ENCODE measurements at regions not wholly inside any gene's neighbourhood (a gene's known extent, or its start where the extent isn't known, plus 50 kb on each side); places are given as distances from the start of the nearest gene placed in this dataset.
"Not testable (repeated sequence)": the region's sequence is repeated elsewhere in the genome, so short reads cannot be mapped to it uniquely, and the experiment has no call there.

- no peak overlapping the region for H3K27ac Mint-ChIP-seq
- no peak overlapping the region for H3K4me3 ChIP-seq (ENCODE audit: low read length)
- H3K36me3 Mint-ChIP-seq (ENCODE audit: low read depth), result peaks cover under 1% of the 10 kb centered on the region
- intact Hi-C loops (cut with DNase I, micrococcal nuclease), result no loop called here
- no peak for TF ChIP-seq CTCF (IDR thresholded peaks at IDR 0.05)
- no peak for ATAC-seq (ENCODE audit: poor library complexity)
- POLR2A ChIA-PET, result no interaction called here
- no peaks in the 10 kb centered on the region for H3K4me1 ChIP-seq (ENCODE audit: insufficient read depth, low read length)
- H3K27me3 Mint-ChIP-seq, result no peaks in the 10 kb centered on the region
- H3K4me1 Mint-ChIP-seq (ENCODE audit: low read depth), result no peaks in the 10 kb centered on the region
- DNase-seq, result no peak
- H3K27ac ChIP-seq (ENCODE audit: low read depth in 1 of 2, low read length in 2 of 2), result no peak overlapping the region
- H3K9me3 Mint-ChIP-seq, result no peaks in the 10 kb centered on the region
- no peaks in the 10 kb centered on the region for H3K36me3 ChIP-seq (ENCODE audit: insufficient read depth, low read length)
- H3K9me3 ChIP-seq (ENCODE audit: control insufficient read depth in 1 of 2, insufficient read depth in 1 of 2, low read length in 2 of 2), result peaks cover 0 to 3% of the 10 kb centered on the region in 2 experiments
- no peak overlapping the region for H3K4me3 Mint-ChIP-seq
- CTCF ChIA-PET, result no interaction called here
- no peaks in the 10 kb centered on the region for H3K27me3 ChIP-seq (ENCODE audit: control insufficient read depth in 1 of 2, insufficient read depth in 2 of 2, low read length in 2 of 2)
Measured at GRCh38 chr11:95611827-95612226, 177.8 kb downstream of the FAM76B start.

GRCh38 chr11:95610185-95610584 is 179.4 kb downstream of the FAM76B start:
- H3K27ac ChIP-seq (ENCODE audit: low read depth in 1 of 2, low read length in 2 of 2); POLR2A ChIA-PET; H3K36me3 Mint-ChIP-seq (ENCODE audit: low read depth); H3K27me3 Mint-ChIP-seq; H3K9me3 ChIP-seq (ENCODE audit: control insufficient read depth in 1 of 2, insufficient read depth in 1 of 2, low read length in 2 of 2); H3K9me3 Mint-ChIP-seq; DNase-seq; H3K27me3 ChIP-seq (ENCODE audit: control insufficient read depth in 1 of 2, insufficient read depth in 2 of 2, low read length in 2 of 2); ATAC-seq (ENCODE audit: poor library complexity); CTCF ChIA-PET; H3K36me3 ChIP-seq (ENCODE audit: insufficient read depth, low read length); intact Hi-C loops (cut with DNase I, micrococcal nuclease); H3K4me1 ChIP-seq (ENCODE audit: insufficient read depth, low read length); H3K4me1 Mint-ChIP-seq (ENCODE audit: low read depth); H3K27ac Mint-ChIP-seq; H3K4me3 ChIP-seq (ENCODE audit: low read length); H3K4me3 Mint-ChIP-seq: not testable (repeated sequence)

- no peak for ATAC-seq (ENCODE audit: poor library complexity)
- no peaks in the 10 kb centered on the region for H3K4me1 ChIP-seq (ENCODE audit: insufficient read depth, low read length)
- no peak overlapping the region for H3K4me3 ChIP-seq (ENCODE audit: low read length)
- Mint-ChIP-seq H3K27me3 (no peaks in the 10 kb centered on the region), H3K9me3 (no peaks in the 10 kb centered on the region), H3K36me3 (ENCODE audit: low read depth) (no peaks in the 10 kb centered on the region), H3K4me3 (no peak overlapping the region), H3K27ac (no peak overlapping the region), H3K4me1 (ENCODE audit: low read depth) (peaks cover 8% of the 10 kb centered on the region)
- ChIA-PET POLR2A (no interaction called here), CTCF (no interaction called here)
- H3K27me3 ChIP-seq (ENCODE audit: control insufficient read depth in 1 of 2, insufficient read depth in 2 of 2, low read length in 2 of 2), result no peaks in the 10 kb centered on the region
- H3K9me3 ChIP-seq (ENCODE audit: control insufficient read depth in 1 of 2, insufficient read depth in 1 of 2, low read length in 2 of 2), result peaks cover 0 to 3% of the 10 kb centered on the region in 2 experiments
- H3K36me3 ChIP-seq (ENCODE audit: insufficient read depth, low read length), result no peaks in the 10 kb centered on the region
- H3K27ac ChIP-seq (ENCODE audit: low read depth in 1 of 2, low read length in 2 of 2), result no peak overlapping the region
- intact Hi-C loops (cut with DNase I, micrococcal nuclease), result no loop called here
- DNase-seq, result no peak
- TF ChIP-seq CTCF (IDR thresholded peaks at IDR 0.05), result no peak
Measured at GRCh38 chr11:95608093-95608492, 181.5 kb downstream of the FAM76B start.

GRCh38 chr11:95606824-95607223 is 182.8 kb downstream of the FAM76B start:
- no peaks in the 10 kb centered on the region for H3K36me3 ChIP-seq (ENCODE audit: insufficient read depth, low read length)
- H3K27me3 ChIP-seq (ENCODE audit: control insufficient read depth in 1 of 2, insufficient read depth in 2 of 2, low read length in 2 of 2), result no peaks in the 10 kb centered on the region
- Mint-ChIP-seq H3K27ac (no peak overlapping the region), H3K27me3 (no peaks in the 10 kb centered on the region), H3K4me1 (ENCODE audit: low read depth) (peaks cover 8% of the 10 kb centered on the region), H3K9me3 (no peaks in the 10 kb centered on the region), H3K4me3 (no peak overlapping the region), H3K36me3 (ENCODE audit: low read depth) (no peaks in the 10 kb centered on the region)
- intact Hi-C loops (cut with DNase I, micrococcal nuclease), result no loop called here
- no peaks in the 10 kb centered on the region for H3K4me1 ChIP-seq (ENCODE audit: insufficient read depth, low read length)
- peaks cover 0 to 3% of the 10 kb centered on the region in 2 experiments for H3K9me3 ChIP-seq (ENCODE audit: control insufficient read depth in 1 of 2, insufficient read depth in 1 of 2, low read length in 2 of 2)
- CTCF ChIA-PET, result no interaction called here
- no peak for TF ChIP-seq CTCF (IDR thresholded peaks at IDR 0.05)
- DNase-seq (no peak), ATAC-seq (ENCODE audit: poor library complexity) (no peak)
- POLR2A ChIA-PET, result no interaction called here
- no peak overlapping the region for H3K27ac ChIP-seq (ENCODE audit: low read depth in 1 of 2, low read length in 2 of 2)
- H3K4me3 ChIP-seq (ENCODE audit: low read length), result no peak overlapping the region
